GM12873 (cell line): ENCODE measurements at regions not wholly inside any gene's neighbourhood (a gene's known extent, or its start where the extent isn't known, plus 50 kb on each side); places are given as distances from the start of the nearest gene placed in this dataset.

Experiments
- TF ChIP-seq, protein P1 (sequence below): IDR thresholded peaks from 2 replicates; pipeline ENCODE4 v1.5.1; 2012; ENCODE audit warnings: low read depth, mild to moderate bottlenecking, moderate library complexity, low read length, control low read depth; ENCODE audit not compliant: insufficient read depth; ENCODE audit errors: missing control alignments

DNA sequence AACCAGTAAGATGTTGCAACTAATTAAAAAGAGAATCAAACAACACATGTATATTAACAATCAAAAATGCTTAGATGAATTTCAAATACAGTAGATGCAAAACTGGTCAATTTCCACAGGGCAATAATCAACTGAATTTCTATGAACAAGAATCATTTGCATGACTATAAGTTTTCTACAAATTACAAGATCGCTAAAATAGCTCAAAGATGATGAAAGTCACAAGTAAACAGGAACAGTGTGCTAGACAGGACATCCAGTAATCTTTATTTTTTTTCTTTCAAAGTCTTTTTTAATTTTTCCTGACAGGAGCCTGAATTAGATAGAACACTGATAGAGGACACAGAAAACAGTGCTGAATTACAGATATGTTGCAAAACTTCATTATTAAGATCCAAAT, 608.2 kb upstream of the DAB2 start:
- TF ChIP-seq, protein P1, sequence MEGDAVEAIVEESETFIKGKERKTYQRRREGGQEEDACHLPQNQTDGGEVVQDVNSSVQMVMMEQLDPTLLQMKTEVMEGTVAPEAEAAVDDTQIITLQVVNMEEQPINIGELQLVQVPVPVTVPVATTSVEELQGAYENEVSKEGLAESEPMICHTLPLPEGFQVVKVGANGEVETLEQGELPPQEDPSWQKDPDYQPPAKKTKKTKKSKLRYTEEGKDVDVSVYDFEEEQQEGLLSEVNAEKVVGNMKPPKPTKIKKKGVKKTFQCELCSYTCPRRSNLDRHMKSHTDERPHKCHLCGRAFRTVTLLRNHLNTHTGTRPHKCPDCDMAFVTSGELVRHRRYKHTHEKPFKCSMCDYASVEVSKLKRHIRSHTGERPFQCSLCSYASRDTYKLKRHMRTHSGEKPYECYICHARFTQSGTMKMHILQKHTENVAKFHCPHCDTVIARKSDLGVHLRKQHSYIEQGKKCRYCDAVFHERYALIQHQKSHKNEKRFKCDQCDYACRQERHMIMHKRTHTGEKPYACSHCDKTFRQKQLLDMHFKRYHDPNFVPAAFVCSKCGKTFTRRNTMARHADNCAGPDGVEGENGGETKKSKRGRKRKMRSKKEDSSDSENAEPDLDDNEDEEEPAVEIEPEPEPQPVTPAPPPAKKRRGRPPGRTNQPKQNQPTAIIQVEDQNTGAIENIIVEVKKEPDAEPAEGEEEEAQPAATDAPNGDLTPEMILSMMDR = no peak

DNA sequence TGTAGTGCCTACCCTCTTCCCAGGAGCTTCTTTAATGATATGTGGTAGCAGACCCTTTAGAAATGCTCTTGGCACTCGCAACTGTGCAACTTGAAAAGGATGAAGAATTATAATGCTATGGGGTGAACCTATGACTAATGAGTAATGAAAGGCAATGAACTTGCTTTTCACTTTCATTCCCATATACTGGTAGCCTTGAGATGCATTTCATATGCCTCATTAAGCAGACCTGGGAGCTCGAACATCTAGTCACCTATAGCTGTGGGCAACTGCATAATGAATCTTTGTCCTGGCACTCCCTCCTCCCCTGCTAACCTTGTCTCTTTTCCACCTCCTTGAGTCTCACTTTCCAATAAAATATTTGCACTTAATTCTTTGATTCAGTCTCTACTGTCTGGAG, 605.9 kb upstream of the DAB2 start:
- TF ChIP-seq, protein P1 = no peak

DNA sequence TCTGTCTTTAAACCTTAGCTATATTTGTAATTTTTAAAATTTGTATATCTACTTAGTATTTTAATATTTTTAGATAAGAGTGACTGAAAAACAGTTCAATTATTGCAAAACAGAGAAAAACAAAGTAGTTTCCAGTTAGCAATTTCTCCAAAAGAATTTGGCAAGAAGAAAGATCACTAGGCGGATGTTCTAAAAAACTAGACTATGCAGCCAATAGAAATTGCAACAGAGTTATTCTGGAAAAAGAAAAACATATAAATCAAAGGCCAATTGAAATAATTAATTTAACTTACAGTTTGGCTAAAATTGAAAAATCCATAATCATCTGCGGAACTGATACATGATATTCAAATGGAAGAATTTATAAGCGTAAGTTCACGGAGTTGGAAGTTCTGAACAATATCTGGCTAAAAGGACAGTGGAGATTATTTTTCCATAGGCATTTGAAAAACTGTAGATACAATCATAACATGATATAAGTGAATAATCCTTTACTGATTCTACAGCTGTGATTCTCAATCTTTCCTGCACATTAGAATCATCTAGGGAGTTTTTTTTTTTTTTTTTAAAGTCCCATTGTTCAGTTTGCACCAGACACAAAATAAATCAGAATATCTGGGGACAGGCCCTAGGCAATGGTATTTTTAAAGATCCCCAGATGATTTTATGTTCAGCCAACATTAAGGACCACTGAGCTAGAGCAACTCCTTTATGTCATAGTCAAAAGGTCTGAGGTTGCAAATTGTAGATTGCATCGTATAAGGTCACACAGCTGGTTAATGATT, 605.1 kb upstream of the DAB2 start:
- TF ChIP-seq, protein P1 = no peak

DNA sequence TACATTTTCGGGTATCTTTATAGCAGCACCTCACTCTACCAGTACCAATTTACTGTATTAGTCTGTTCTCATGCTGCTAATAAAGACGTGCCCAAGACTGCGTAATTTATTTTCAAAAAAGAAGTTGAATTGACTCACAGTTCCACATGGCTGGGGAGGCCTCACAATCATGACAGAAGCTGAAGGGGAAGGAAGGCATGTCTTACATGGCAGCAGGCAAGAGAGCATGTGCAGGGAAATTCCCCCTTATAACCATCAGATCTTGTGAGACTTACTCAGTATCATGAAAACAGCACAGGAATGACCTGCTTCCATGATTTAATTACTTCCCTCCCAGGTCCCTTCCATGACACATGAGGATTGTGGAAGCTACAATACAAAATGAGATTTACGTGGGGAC, 602.6 kb upstream of the DAB2 start:
- TF ChIP-seq, protein P1 = no peak

DNA sequence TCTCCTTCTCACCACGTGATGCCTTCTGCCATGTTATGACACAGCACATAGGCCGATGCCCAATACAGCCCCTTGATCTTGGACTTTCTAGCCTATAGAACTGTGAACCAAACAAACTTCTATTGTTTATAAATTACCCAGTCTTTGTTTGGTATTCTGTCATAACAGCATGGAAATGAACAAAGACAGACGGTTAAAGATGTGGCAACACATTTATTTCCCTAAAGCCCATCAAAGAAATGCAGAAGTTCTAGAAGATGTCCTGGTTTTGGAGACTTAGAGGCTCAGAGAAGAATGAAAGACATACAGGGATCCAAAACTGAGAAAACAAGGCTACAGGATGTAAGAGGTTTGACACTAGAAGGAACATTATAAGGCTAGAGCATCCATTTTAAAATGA, 600.8 kb upstream of the DAB2 start:
- TF ChIP-seq, protein P1 = no peak

DNA sequence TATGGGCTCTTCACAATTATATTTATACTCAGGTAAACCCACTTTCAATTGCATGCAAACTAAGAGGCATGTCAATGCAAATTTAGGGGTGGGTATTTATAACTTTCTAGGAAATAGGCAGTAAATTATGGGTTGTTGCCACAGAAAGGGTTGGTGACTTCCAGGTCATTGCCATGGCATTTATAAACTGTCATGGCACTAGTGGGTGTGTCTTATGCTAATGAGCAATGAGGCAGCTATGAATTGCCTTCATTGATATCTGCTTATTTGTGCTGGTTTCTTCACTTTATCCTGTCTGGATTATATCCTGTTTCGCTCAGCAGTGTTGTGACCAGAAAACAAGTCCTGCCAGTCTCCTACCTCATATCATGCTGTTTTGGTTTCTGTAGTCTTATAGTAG, 597.3 kb upstream of the DAB2 start:
- TF ChIP-seq, protein P1 = no peak

DNA sequence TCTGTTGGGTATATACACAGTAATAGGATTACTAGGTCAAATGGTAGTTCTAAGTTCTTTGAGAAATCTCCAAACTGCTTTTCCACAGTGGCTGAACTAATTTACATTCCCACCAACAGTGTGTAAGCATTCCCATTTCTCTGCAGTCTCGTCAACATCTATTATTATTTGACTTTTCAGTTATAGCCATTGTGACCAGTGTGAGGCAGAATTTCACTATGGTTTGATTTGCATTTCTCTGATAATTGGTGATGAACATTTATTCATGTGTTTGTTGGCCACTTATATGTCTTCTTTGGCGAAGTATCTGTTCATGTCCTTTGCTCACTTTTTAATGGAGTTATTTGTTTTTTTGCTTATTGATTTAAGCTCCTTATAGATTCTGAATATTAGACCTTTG, 596.2 kb upstream of the DAB2 start:
- TF ChIP-seq, protein P1 = no peak
